Fibroblast of upper back skin (primary cell): ENCODE measurements at regions not wholly inside any gene's neighbourhood (a gene's known extent, or its start where the extent isn't known, plus 50 kb on each side); places are given as distances from the start of the nearest gene placed in this dataset.

ENCODE experiments used
- DNase-seq: peaks from one replicate; pipeline ENCODE4 v3.0.0-alpha.2; 2013

DNA sequence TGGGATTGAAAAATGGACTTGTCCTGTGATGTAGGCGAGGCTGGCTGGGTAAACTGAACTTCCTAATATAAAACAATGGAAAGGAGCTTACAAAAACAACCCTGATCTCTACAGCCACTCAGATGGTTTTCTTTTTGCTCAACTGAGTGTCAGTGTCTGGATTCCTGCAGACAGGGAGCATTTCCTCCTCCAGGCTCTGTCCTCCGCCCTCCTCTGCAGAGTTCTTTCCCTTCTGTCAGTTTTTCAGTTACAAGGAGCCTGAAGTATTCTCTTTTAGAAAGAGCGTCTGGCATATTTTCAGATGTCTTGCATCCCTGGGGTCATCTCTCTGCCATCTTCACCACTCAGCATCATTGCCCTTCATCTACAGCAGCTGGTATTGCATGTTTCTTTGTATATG lies 50.0 kb upstream of the PITRM1 start:
- DNase-seq, result peak; percentile 20
